Left ventricle myocardium inferior (tissue), 1 donor: ENCODE measurements at regions not wholly inside any gene's neighbourhood (a gene's known extent, or its start where the extent isn't known, plus 50 kb on each side); places are given as distances from the start of the nearest gene placed in this dataset.

ENCODE experiments used
- DNase-seq: peaks from one replicate; pipeline ENCODE4 v3.0.0-alpha.2; 2020
- H3K27ac ChIP-seq: fragments of 200-600 bp; replicated peaks from 2 replicates; pipeline ENCODE4 v1.8.0; 2021
- H3K27me3 ChIP-seq: fragments of 200-600 bp; 2 replicates; pipeline ENCODE4 v1.8.0; 2021; ENCODE audit warnings: low read depth
- H3K36me3 ChIP-seq: fragments of 200-600 bp; 2 replicates; pipeline ENCODE4 v1.8.0; 2021
- H3K4me1 ChIP-seq: fragments of 200-600 bp; 2 replicates; pipeline ENCODE4 v1.8.0; 2021
- H3K4me3 ChIP-seq: fragments of 200-600 bp; 2 replicates; pipeline ENCODE4 v1.8.0; 2021; ENCODE audit warnings: mild to moderate bottlenecking, moderate library complexity
- H3K9me3 ChIP-seq: fragments of 200-600 bp; replicated peaks from 2 replicates; pipeline ENCODE4 v1.8.0; 2021
- CTCF ChIP-seq: fragments of 200-600 bp; IDR thresholded peaks from 2 replicates; pipeline ENCODE4 v1.8.0; 2021; ENCODE audit warnings: antibody characterized with exemption, mild to moderate bottlenecking, borderline replicate concordance
- intact Hi-C: fragments of 100-400 bp; cut with micrococcal nuclease; formaldehyde crosslinking; loops from one replicate; pipeline ENCODE4 v1.11.0; 2022
- donor health status: DM: no; HTN: yes; CAD: no; lungs with severe emphysema.

- H3K9me3 ChIP-seq, result peaks cover 9% of the 10 kb centered on the region
- no peak for DNase-seq
- H3K27me3 ChIP-seq, result peaks cover 12% of the 10 kb centered on the region
- H3K4me3 ChIP-seq, result no peak overlapping the region
- H3K4me1 ChIP-seq, result no peaks in the 10 kb centered on the region
- intact Hi-C loops, result no loop called here
- no peak overlapping the region for H3K27ac ChIP-seq
- no peaks in the 10 kb centered on the region for H3K36me3 ChIP-seq
- no peak for TF ChIP-seq CTCF
Measured at GRCh38 chr1:118828038-118828437, 160.1 kb downstream of the TBX15 start.

GRCh38 chr1:118827636-118828035, 160.5 kb downstream of the TBX15 start:
- no peak overlapping the region for H3K27ac ChIP-seq
- H3K27me3 ChIP-seq, result peaks cover 12% of the 10 kb centered on the region
- no peak for DNase-seq
- H3K4me3 ChIP-seq, result no peak overlapping the region
- intact Hi-C loops, result no loop called here
- H3K4me1 ChIP-seq, result no peaks in the 10 kb centered on the region
- peaks cover 9% of the 10 kb centered on the region for H3K9me3 ChIP-seq
- H3K36me3 ChIP-seq, result no peaks in the 10 kb centered on the region
- no peak for TF ChIP-seq CTCF

- no peaks in the 10 kb centered on the region for H3K4me1 ChIP-seq
- peaks cover 4% of the 10 kb centered on the region for H3K9me3 ChIP-seq
- H3K27me3 ChIP-seq, result peaks cover 12% of the 10 kb centered on the region
- no peak overlapping the region for H3K4me3 ChIP-seq
- H3K27ac ChIP-seq, result no peak overlapping the region
- no peak for DNase-seq
- intact Hi-C loops, result no loop called here
- H3K36me3 ChIP-seq, result no peaks in the 10 kb centered on the region
- TF ChIP-seq CTCF, result no peak
Measured at GRCh38 chr1:118827207-118827606, 160.9 kb downstream of the TBX15 start.

- peaks cover 4% of the 10 kb centered on the region for H3K9me3 ChIP-seq
- H3K27ac ChIP-seq, result no peak overlapping the region
- no peak overlapping the region for H3K4me3 ChIP-seq
- no peaks in the 10 kb centered on the region for H3K4me1 ChIP-seq
- intact Hi-C loops, result no loop called here
- H3K27me3 ChIP-seq, result peaks cover 12% of the 10 kb centered on the region
- DNase-seq, result no peak
- no peaks in the 10 kb centered on the region for H3K36me3 ChIP-seq
- TF ChIP-seq CTCF, result no peak
Measured at GRCh38 chr1:118826669-118827068, 161.5 kb downstream of the TBX15 start.

GRCh38 chr1:118825619-118826018, 162.5 kb downstream of the TBX15 start:
- no peak for TF ChIP-seq CTCF
- Histone ChIP-seq H3K27ac (no peak overlapping the region), H3K36me3 (no peaks in the 10 kb centered on the region), H3K9me3 (no peaks in the 10 kb centered on the region), H3K27me3 (peaks cover 12% of the 10 kb centered on the region), H3K4me3 (no peak overlapping the region), H3K4me1 (no peaks in the 10 kb centered on the region)
- DNase-seq, result no peak
- intact Hi-C loops, result no loop called here

- H3K27ac ChIP-seq, result no peak overlapping the region
- DNase-seq, result no peak
- intact Hi-C loops, result no loop called here
- H3K4me1 ChIP-seq, result no peaks in the 10 kb centered on the region
- no peak for TF ChIP-seq CTCF
- no peaks in the 10 kb centered on the region for H3K27me3 ChIP-seq
- H3K4me3 ChIP-seq, result no peak overlapping the region
- no peaks in the 10 kb centered on the region for H3K36me3 ChIP-seq
- H3K9me3 ChIP-seq, result peaks cover 5% of the 10 kb centered on the region
Measured at GRCh38 chr1:118821801-118822200, 166.3 kb downstream of the TBX15 start.
